B cell (primary cell): ENCODE measurements at regions not wholly inside any gene's neighbourhood (a gene's known extent, or its start where the extent isn't known, plus 50 kb on each side); places are given as distances from the start of the nearest gene placed in this dataset.

ENCODE experiments used
- ATAC-seq: fragments of 200-7000 bp; cut with Tn5 transposase; one replicate; pipeline ENCODE4 v1.10.0; 2021; ENCODE audit warnings: low read depth, mild to moderate bottlenecking, moderate number of reproducible peaks, moderate library complexity
- CTCF ChIA-PET: fragments of 350-600 bp; sonication (Branson Sonifier 250); formaldehyde crosslinking; loops from one replicate; lab custom pipeline; 2021; ENCODE audit warnings: antibody characterized with exemption, inconsistent platforms; lab: Charles Lee
- POLR2A ChIA-PET: fragments of 350-600 bp; sonication (Branson Sonifier 250); formaldehyde crosslinking; loops from one replicate; lab custom pipeline; 2021; ENCODE audit warnings: antibody characterized with exemption; lab: Charles Lee
- DNase-seq: peaks from one replicate; pipeline ENCODE4 v3.0.0; 2013
- H2AFZ ChIP-seq: 2 replicates; pipeline ENCODE4 v1.6.1; 2012; ENCODE audit warnings: mild to moderate bottlenecking, low read depth, low read length; ENCODE audit not compliant: insufficient read depth, poor library complexity, severe bottlenecking
- H3K27ac ChIP-seq, 2 donors: 1 replicate in 1 of 2; 2 replicates in 1 of 2; pipeline ENCODE4 v1.5.1; 2012 to 2013; ENCODE audit warnings: low read length in 2 of 2, mild to moderate bottlenecking in 2 of 2, moderate library complexity in 1 of 2
- H3K27me3 ChIP-seq, 4 experiments: fragments of 200-600 bp in 1 of 4; sonication (generic) in 1 of 4; replicated peaks in 1 of 4; 1 replicate in 2 of 4; 2 replicates in 2 of 4; pipeline versions ENCODE4 v1.6.1 to v1.7.0; 2013 to 2016; ENCODE audit warnings: low read length in 3 of 4, mild to moderate bottlenecking in 2 of 4, mixed read lengths in 1 of 4, moderate library complexity in 1 of 4; ENCODE audit not compliant: insufficient read depth in 4 of 4, control insufficient read depth in 3 of 4; ENCODE audit errors: control extremely low read depth in 1 of 4
- H3K36me3 ChIP-seq, 2 experiments: replicated peaks in 1 of 2; 1 replicate in 1 of 2; 2 replicates in 1 of 2; pipeline versions ENCODE4 v1.6.1 to v1.7.1; 2013; ENCODE audit warnings: low read length in 1 of 2; ENCODE audit not compliant: insufficient read depth in 2 of 2, control insufficient read depth in 1 of 2; ENCODE audit errors: control extremely low read depth in 1 of 2, extremely low read depth in 1 of 2
- H3K4me1 ChIP-seq, 2 donors: fragments of 200-600 bp in 1 of 2; sonication (generic) in 1 of 2; 1 replicate in 1 of 2; 2 replicates in 1 of 2; pipeline versions ENCODE4 v1.5.1 to v1.6.1; 2013 to 2017; ENCODE audit warnings: low read length in 2 of 2; ENCODE audit not compliant: control insufficient read depth in 2 of 2, insufficient read depth in 2 of 2
- H3K4me2 ChIP-seq: replicated peaks from 2 replicates; pipeline ENCODE3; 2012; ENCODE audit warnings: mild to moderate bottlenecking, low read depth, low read length; ENCODE audit not compliant: poor library complexity, severe bottlenecking
- H3K4me3 ChIP-seq, 5 experiments: fragments of 200-600 bp in 1 of 5; sonication (generic) in 1 of 5; 1 replicate in 3 of 5; 2 replicates in 2 of 5; pipeline versions ENCODE4 v1.5.1 to v1.7.0; 2011 to 2016; ENCODE audit warnings: low read length in 4 of 5, mild to moderate bottlenecking in 4 of 5, low read depth in 2 of 5, control low read depth in 1 of 5, moderate library complexity in 1 of 5; ENCODE audit not compliant: insufficient read depth in 1 of 5; ENCODE audit errors: control extremely low read depth in 1 of 5, extremely low read depth in 1 of 5
- H3K79me2 ChIP-seq: fragments of 200-600 bp; sonication (generic); one replicate; pipeline ENCODE4 v1.6.0; 2016; ENCODE audit warnings: low read length; ENCODE audit not compliant: control insufficient read depth, insufficient read depth
- H3K9ac ChIP-seq: fragments of 200-600 bp; sonication (generic); 2 replicates; pipeline ENCODE4 v1.6.1; 2017; ENCODE audit warnings: mild to moderate bottlenecking, low read length, moderate library complexity
- H3K9me3 ChIP-seq, 3 donors: one replicate each; pipeline versions ENCODE4 v1.6.1 to v1.7.1; 2013; ENCODE audit warnings: low read length in 2 of 3; ENCODE audit not compliant: control insufficient read depth in 2 of 3, insufficient read depth in 1 of 3; ENCODE audit errors: control extremely low read depth in 1 of 3
- H4K20me1 ChIP-seq: 2 replicates; pipeline ENCODE4 v1.6.0; 2012; ENCODE audit warnings: mild to moderate bottlenecking, low read length; ENCODE audit not compliant: insufficient read depth, control insufficient read depth, poor library complexity, severe bottlenecking
- H3K27ac Mint-ChIP-seq: one replicate; pipeline ENCODE4 v1.8.0; 2021; ENCODE audit warnings: mixed read lengths
- H3K27me3 Mint-ChIP-seq: one replicate; pipeline ENCODE4 v1.8.0; 2021; ENCODE audit warnings: mixed read lengths
- H3K4me1 Mint-ChIP-seq: one replicate; pipeline ENCODE4 v1.8.0; 2021; ENCODE audit warnings: mixed read lengths
- H3K4me3 Mint-ChIP-seq: one replicate; pipeline ENCODE4 v1.8.0; 2021; ENCODE audit warnings: mixed read lengths
- H3K9me3 Mint-ChIP-seq: one replicate; pipeline ENCODE4 v1.8.0; 2022; ENCODE audit warnings: mixed read lengths; ENCODE audit not compliant: insufficient read depth
- CTCF ChIP-seq: fragments of 200-600 bp; IDR thresholded peaks from one replicate; pipeline ENCODE4 v1.8.0; 2022; ENCODE audit warnings: antibody characterized with exemption, mild to moderate bottlenecking
- EZH2 ChIP-seq: IDR thresholded peaks from 2 replicates; pipeline ENCODE4 v1.6.1; 2012; ENCODE audit warnings: borderline replicate concordance, low read depth, mild to moderate bottlenecking, moderate library complexity, low read length; ENCODE audit not compliant: insufficient read depth, poor library complexity, severe bottlenecking
- WGBS: methylation state at CpG from one replicate; pipeline ENCODE4 v1.1.5; 2013; ENCODE audit warnings: missing lambda C conversion rate; ENCODE audit not compliant: insufficient coverage; 5-methylcytosine and 5-hydroxymethylcytosine counted together
- intact Hi-C: fragments of 100-400 bp; cut with micrococcal nuclease; formaldehyde crosslinking; loops from one replicate; pipeline ENCODE4 v1.10.0; 2022

- no peak overlapping the region for H3K27ac ChIP-seq
- H3K27me3 Mint-ChIP-seq, result peaks cover 3% of the 10 kb centered on the region
- no peaks in the 10 kb centered on the region for H3K36me3 ChIP-seq
- DNase-seq (no peak), ATAC-seq (no peak)
- H3K27ac Mint-ChIP-seq, result no peak overlapping the region
- ChIA-PET CTCF (interaction anchor here (2.3 kb wide), 1 partner anchor 9 kb away, joined by 7 read pairs; no protein-coding TSS in a partner anchor), POLR2A (interaction anchor here (0.6 kb wide), 1 partner anchor 765 kb away, joined by 7 read pairs; no protein-coding TSS in a partner anchor)
- H3K9me3 ChIP-seq, result no peaks in the 10 kb centered on the region
- no peak overlapping the region for H3K4me3 Mint-ChIP-seq
- H3K4me2 ChIP-seq, result no peak overlapping the region
- H3K79me2 ChIP-seq, result no peaks in the 10 kb centered on the region
- no peak overlapping the region for H3K4me3 ChIP-seq
- H3K4me1 ChIP-seq, result peaks cover 0 to 5% of the 10 kb centered on the region in 2 donors
- no peak overlapping the region for H3K9ac ChIP-seq
- TF ChIP-seq EZH2, result no peak
- no peak for TF ChIP-seq CTCF
- no peaks in the 10 kb centered on the region for H4K20me1 ChIP-seq
- H2AFZ ChIP-seq, result no peak overlapping the region
- H3K27me3 ChIP-seq, result no peaks in the 10 kb centered on the region
- peaks cover 3% of the 10 kb centered on the region for H3K4me1 Mint-ChIP-seq
- H3K9me3 Mint-ChIP-seq, result no peaks in the 10 kb centered on the region
- intact Hi-C loops, result no loop called here
Measured at GRCh38 chr2:128745946-128746345, 427.3 kb upstream of the HS6ST1 start.

- ATAC-seq, result no peak
Measured at GRCh38 chr2:128746356-128746755, 427.7 kb upstream of the HS6ST1 start.

More at GRCh38 chr2:128746356-128746755, 427.7 kb upstream of the HS6ST1 start:
- TF ChIP-seq CTCF (no peak), EZH2 (no peak)
- no peaks in the 10 kb centered on the region for H3K9me3 ChIP-seq
- Mint-ChIP-seq H3K27me3 (peaks cover 3% of the 10 kb centered on the region), H3K4me3 (no peak overlapping the region), H3K27ac (no peak overlapping the region), H3K4me1 (peaks cover 3% of the 10 kb centered on the region), H3K9me3 (no peaks in the 10 kb centered on the region)
- no peak overlapping the region for H3K9ac ChIP-seq
- intact Hi-C loops, result no loop called here
- no peak overlapping the region for H2AFZ ChIP-seq
- no peaks in the 10 kb centered on the region for H3K27me3 ChIP-seq
- POLR2A ChIA-PET, result interaction anchor here (0.6 kb wide), 1 partner anchor 765 kb away, joined by 7 read pairs; no protein-coding TSS in a partner anchor
- H3K79me2 ChIP-seq, result no peaks in the 10 kb centered on the region
- no peak for DNase-seq
- H3K36me3 ChIP-seq, result no peaks in the 10 kb centered on the region
- no peak overlapping the region for H3K4me2 ChIP-seq
- no peaks in the 10 kb centered on the region for H4K20me1 ChIP-seq
- H3K4me1 ChIP-seq, result peaks cover 0 to 5% of the 10 kb centered on the region in 2 donors
- CTCF ChIA-PET, result interaction anchor here (2.3 kb wide), 1 partner anchor 10 kb away, joined by 7 read pairs; no protein-coding TSS in a partner anchor
- 88% methylated on average over 5 of the region's 5 CpGs for WGBS
- H3K4me3 ChIP-seq, result no peak overlapping the region
- H3K27ac ChIP-seq, result no peak overlapping the region
